B cell (primary cell): ENCODE measurements at regions not wholly inside any gene's neighbourhood (a gene's known extent, or its start where the extent isn't known, plus 50 kb on each side); places are given as distances from the start of the nearest gene placed in this dataset.

Experiments used
- CTCF ChIP-seq: fragments of 200-600 bp; IDR thresholded peaks from one replicate; pipeline ENCODE4 v1.8.0; 2022; ENCODE audit warnings: antibody characterized with exemption, mild to moderate bottlenecking
- EZH2 ChIP-seq: IDR thresholded peaks from 2 replicates; pipeline ENCODE4 v1.6.1; 2012; ENCODE audit warnings: borderline replicate concordance, low read depth, mild to moderate bottlenecking, moderate library complexity, low read length; ENCODE audit not compliant: insufficient read depth, poor library complexity, severe bottlenecking

GRCh38 chr9:111237447-111237846 is 92.6 kb downstream of the OR2K2 start:
- TF ChIP-seq CTCF, result no peak
- no peak for TF ChIP-seq EZH2
